HS-5 (cell line): ENCODE measurements at regions not wholly inside any gene's neighbourhood (a gene's known extent, or its start where the extent isn't known, plus 50 kb on each side); places are given as distances from the start of the nearest gene placed in this dataset.

Source experiments
- DNase-seq: peaks from one replicate; pipeline ENCODE4 v3.0.0-alpha.2; 2012; ENCODE audit warnings: low read depth

DNA sequence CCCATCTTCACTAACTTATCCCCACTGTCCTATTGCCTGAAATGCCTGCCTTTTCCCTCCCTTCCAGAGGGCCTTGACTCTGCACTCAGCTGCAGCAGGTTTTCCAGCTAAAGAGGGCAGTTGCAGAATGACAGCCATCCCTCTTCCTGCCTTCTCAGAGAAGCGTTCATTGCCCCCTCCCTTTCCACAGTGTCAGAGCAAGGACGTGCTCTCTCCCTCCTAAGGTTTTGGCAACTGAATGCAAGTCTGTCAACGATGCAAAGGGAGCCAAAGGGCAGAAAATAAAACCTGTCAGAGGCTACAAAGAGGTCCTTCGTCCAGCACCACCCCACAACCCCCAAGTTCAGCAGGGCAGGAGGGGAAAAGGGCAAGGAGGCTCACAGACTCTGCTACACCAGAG is 230.1 kb upstream of the THBS1 start:
- DNase-seq, result no peak

DNA sequence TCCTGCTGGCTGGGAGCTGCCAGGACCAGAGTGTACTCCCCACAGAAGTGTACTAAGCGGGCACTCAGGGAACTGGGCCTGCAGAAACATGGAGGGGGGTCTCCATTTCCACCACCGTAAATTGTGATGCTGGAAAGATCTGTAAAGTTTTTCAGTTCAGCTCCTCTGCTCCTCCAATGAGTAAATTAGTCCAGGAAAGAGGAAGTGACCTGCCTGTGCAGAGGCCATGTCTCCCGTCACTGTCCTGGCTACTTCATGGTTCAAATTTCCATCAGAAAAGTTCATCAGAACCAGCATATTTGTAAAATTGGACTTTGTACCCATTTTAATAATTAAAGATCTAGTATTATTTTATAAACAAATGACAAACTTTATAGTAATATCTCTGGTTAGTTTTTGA is 226.7 kb upstream of the THBS1 start:
- no peak for DNase-seq

GRCh38 chr15:39357480-39358268 is 223.2 kb upstream of the THBS1 start:
- no peak for DNase-seq

GRCh38 chr15:39358441-39359041 is 222.3 kb upstream of the THBS1 start:
- DNase-seq, result no peak

DNA sequence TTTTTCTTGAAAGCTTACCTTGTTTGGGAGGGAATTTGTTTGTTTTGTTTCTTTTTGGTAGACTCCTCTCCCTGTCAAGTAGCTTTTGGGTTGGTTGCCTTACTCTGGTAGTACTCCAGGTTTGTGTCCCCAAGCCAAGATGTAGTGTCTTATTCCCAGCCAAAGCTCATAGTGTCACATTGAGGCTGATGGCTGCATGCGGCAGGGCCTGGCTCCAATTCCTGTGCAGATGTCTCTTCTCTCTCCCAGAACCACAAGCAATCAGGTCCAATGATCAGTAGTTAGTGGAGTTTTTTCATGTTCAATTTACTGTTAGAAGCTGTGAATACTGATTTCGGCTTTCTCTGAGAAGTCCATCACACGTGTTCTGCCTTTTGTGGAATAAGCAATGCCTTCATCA is 221.1 kb upstream of the THBS1 start:
- no peak for DNase-seq

DNA sequence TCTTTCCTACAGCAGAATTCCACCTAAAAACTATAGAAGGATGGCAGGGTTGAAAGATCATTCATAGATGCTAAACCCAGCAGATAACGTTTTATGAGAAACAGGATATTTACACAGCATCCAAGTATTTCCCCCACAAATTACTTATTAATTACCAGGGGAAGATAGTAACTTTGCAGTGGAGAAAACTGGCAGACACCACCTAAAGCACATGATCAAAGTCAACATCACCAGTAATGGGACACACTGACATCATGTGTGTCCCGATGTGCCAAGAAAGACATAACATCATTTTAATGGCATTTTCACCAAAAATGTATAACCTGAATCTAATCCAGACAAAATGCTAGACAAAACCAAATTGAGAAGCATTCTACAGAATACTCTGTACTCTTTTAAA is 220.4 kb upstream of the THBS1 start:
- DNase-seq, result no peak

- DNase-seq, result no peak
These were observed 219.4 kb upstream of the THBS1 start for GRCh38 chr15:39361497-39361896.

- peak; percentile 50 for DNase-seq
These were observed 217.9 kb upstream of the THBS1 start for GRCh38 chr15:39362821-39363561.

DNA sequence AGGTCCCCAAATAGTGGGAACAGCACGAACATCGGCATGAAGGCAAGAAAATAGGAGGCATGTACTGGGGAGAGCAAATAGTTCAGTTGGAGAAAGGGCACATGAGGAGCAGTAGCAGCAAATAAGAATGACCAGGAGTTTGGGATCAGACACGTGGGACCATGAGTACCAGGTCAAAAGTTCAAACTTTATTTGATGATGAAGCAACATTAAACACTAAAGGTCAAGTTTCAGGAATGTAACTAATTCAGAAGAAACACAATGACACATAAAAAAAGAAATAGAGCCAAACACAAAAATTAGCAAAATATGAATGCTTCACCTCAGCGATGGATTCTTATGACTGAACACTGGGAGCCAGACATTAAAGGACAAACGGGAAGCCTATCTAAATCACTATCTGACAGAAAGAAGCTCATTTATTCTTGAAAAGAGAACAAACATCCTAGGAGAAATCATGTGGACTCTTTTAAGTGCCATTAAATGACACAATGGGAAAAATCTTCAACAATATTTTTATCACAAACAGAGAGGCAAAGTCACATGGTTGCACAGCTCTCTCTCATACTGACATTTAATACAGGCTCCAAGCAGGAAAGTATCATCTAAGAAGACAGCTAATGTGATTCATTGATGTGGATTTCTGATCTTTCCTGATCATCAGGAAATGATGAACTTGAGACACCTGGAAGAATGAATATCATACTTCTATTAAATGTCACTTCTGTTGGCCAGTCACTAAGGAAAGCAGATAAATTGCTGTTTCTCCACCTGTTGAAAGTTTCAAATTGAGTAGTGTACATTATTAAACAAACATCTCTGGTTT is 216.9 kb upstream of the THBS1 start:
- DNase-seq, result peak; percentile 62

DNA sequence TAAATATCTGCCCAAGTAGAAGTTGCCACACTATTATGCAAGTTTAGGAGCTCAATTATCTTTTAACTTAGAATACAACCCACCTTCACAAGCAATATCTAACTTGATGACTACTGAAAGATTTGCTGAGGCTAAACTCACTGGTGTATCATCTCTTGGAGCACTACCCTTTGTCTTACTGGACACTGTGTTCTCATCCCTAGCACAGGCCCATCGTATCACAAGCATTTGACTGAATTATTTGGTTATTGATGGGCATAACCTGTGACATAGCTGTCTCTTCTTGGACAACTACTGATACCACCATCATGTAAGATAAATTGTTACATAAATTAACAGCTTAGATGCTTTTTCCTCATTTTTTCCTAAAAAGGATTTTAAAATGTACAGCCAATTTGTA is 216.2 kb upstream of the THBS1 start:
- DNase-seq, result no peak

DNA sequence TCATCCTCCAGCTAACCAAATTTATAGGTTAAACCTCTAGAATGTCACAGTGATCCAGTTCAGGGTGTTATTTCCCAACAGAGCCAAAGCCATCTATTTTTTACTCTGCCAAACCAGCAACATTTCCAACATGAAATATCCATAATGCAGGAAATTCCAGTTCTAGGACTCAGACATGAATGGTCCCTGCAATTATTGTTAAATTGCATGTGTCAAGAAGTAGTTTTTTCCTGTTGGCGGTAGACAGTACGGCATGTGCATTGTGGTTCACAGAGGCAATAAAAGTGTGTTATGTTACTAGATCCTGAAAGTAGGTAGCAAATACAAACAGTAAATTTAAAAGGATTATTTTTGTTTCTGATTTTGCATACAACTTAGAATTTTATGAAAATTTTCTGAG is 215.7 kb upstream of the THBS1 start:
- peak; percentile 51 for DNase-seq

DNA sequence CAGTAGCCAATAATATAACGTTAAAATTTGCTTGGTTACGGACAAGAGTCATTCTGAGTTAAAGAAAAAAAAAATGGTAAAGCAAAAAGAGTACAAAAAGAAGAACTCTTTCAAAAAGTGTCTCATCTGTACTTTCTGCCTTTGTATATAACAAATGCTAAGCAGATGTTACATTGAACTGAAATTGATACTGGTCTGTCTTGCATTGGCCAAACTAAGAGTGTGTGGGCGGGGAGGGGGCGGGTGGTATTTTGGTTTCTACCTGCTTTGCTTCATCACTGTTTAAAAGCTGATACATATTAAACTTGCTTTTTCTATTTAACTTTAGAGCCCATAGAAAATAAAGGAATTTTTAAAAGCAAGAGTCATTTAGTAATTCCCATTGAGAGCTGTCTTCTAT is 215.0 kb upstream of the THBS1 start:
- DNase-seq, result no peak

DNA sequence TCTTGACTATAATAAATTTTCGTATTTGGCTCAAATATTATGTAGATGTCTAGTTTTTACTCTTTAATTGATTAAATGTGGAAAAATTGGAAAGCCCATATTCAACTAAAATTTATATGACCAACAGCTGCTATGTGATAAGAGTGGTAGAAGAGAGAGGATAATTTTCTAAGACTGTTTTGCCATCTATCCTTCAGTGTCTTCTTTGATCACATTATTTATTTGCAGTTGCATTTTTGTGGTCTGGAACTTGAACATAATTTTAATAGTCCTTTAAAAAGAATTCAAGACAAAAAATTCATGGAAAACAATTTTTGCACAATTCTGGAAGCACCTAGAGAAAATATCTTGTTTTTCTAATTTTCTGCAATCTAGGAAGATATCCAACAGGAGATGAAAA is 213.3 kb upstream of the THBS1 start:
- DNase-seq, result no peak

DNA sequence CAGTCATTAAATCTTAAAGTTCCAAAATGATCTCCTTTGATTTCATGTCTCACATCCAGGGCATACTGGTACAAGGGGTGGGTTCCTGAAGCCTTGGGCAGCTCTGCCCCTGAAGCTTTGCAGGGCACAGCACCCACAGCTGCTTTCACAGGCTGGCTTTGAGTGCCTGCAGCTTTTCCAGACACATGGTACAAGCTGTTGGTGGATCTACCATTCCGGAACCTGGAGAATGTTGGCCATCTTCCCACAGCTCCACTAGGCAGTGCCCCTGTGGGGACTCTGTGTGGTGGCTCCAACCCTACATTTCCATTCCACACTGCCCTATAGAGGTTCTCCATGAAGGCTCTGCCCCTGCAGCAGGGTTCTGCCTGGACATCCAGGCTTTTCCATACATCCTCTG is 211.1 kb upstream of the THBS1 start:
- DNase-seq, result no peak

GRCh38 chr15:39376371-39376909 is 204.4 kb upstream of the THBS1 start:
- DNase-seq, result no peak

DNA sequence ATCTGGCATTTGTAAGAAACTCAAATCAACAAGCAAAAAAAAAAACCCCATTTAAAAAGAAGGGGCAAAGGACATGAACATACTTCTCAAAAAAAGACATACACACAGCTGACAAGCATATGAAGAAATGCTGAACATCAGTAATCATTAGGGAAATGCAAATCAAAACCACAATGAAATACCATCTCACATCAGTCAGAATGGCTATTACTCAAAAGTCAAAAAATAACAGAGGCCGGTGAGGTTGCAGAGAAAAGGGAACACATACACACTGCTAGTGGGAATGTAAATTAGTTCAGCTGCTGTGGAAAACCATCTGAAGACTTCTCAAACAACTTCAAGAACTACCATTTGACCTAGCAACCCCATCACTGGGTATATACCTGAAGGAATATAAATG is 199.4 kb upstream of the THBS1 start:
- DNase-seq, result no peak

DNA sequence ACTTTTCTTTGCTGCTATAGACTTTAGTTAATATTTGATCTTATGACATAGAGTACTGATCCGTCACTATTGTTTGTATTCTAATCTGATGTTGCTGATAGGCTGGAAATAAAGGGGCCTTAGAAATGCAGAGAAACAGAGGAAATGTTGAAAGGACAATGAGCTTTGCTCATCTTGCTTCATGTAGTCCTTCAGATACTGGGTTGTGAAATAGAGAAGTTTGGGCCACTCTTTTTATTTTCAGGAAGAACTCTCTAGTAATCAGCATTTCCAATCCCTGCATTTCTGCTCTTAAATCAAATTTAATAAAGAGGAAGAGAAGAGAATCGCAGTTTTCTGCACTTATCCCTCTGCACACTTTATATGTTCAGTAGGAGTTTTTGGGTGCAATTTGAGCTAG is 192.8 kb upstream of the THBS1 start:
- no peak for DNase-seq

GRCh38 chr15:39391230-39391629 is 189.6 kb upstream of the THBS1 start:
- DNase-seq, result no peak

- no peak for DNase-seq
These were observed 188.3 kb upstream of the THBS1 start for GRCh38 chr15:39392469-39393047.

DNA sequence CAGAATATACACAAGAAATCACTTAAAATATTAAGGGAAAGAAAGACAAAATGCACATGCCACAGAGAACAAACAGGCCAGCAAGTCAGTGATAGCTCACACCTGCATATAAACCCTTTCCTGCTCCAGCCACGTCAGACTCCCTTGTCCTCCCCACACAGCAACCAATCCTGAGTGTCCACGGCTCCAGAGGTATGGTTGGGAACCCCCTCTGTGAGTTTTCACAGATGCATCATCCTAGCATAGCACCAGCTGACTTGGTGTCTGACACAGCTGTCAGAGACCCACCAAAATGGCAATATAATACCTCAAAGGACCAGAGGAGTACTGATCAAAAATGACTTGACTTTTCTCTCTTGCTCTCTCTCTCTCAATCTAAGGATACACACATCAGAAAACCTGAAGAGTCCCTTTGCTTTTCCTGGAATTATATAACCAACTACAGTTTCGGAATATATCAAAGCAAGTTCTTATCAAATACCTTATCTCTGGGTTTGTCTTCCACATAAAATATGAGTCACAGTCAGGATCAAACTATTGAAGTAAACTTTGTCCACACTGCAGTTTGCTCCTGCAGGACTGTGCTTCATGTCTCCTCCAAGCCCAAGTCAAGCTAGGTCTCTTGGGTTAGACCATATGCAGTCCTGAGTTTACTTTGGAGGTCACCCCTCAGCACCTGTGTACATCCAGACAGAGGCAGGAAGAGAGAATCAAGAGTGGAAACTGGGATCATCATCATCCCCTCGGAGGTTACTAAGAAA is 187.1 kb upstream of the THBS1 start:
- DNase-seq, result no peak

GRCh38 chr15:39394496-39394895 is 186.4 kb upstream of the THBS1 start:
- no peak for DNase-seq
